Naive thymus-derived CD4-positive, alpha-beta T cell (primary cell): ENCODE measurements at regions not wholly inside any gene's neighbourhood (a gene's known extent, or its start where the extent isn't known, plus 50 kb on each side); places are given as distances from the start of the nearest gene placed in this dataset.

Experiments
- ATAC-seq: fragments of 150-1000 bp; cut with Tn5 transposase; 2 replicates; pipeline ENCODE4 v1.10.0; 2021; ENCODE audit warnings: mild to moderate bottlenecking, moderate library complexity
- CTCF ChIA-PET: fragments of 350-600 bp; sonication (Branson Sonifier 250); formaldehyde crosslinking; loops from one replicate; lab custom pipeline; 2021; ENCODE audit warnings: antibody characterized with exemption; lab: Charles Lee
- POLR2A ChIA-PET: fragments of 350-600 bp; sonication (Branson Sonifier 250); formaldehyde crosslinking; loops from one replicate; lab custom pipeline; 2021; ENCODE audit warnings: antibody characterized with exemption, inconsistent platforms; lab: Charles Lee
- DNase-seq, 9 donors: peaks; one replicate each; pipeline versions ENCODE4 v3.0.0 to v3.0.0-alpha.2; 2020 to 2022; ENCODE audit warnings: mixed read lengths in 1 of 9
- H3K27ac ChIP-seq: one replicate; pipeline ENCODE4 v1.7.0; 2013; ENCODE audit warnings: mild to moderate bottlenecking, low read depth, low read length, moderate library complexity
- H3K27me3 ChIP-seq, 2 donors: one replicate each; pipeline ENCODE4 v1.7.0; 2013; ENCODE audit warnings: low read length in 2 of 2, mild to moderate bottlenecking in 2 of 2, moderate library complexity in 2 of 2; ENCODE audit not compliant: control insufficient read depth in 2 of 2, insufficient read depth in 2 of 2
- H3K36me3 ChIP-seq, 3 experiments: 1 replicate in 2 of 3; 2 replicates in 1 of 3; pipeline ENCODE4 v1.7.0; 2013; ENCODE audit warnings: low read length in 3 of 3, mild to moderate bottlenecking in 3 of 3, moderate library complexity in 1 of 3; ENCODE audit not compliant: insufficient read depth in 3 of 3, control insufficient read depth in 2 of 3
- H3K4me1 ChIP-seq, 2 donors: one replicate each; pipeline ENCODE4 v1.7.0; 2013; ENCODE audit warnings: low read length in 2 of 2, mild to moderate bottlenecking in 2 of 2, moderate library complexity in 1 of 2; ENCODE audit not compliant: control insufficient read depth in 2 of 2, insufficient read depth in 2 of 2
- H3K4me3 ChIP-seq: 2 replicates; pipeline ENCODE4 v1.7.0; 2013; ENCODE audit warnings: mild to moderate bottlenecking, low read length
- H3K9me3 ChIP-seq, 3 experiments: 1 replicate in 2 of 3; 2 replicates in 1 of 3; pipeline ENCODE4 v1.7.0; 2013; ENCODE audit warnings: low read length in 3 of 3; ENCODE audit not compliant: control insufficient read depth in 2 of 3
- H3K27ac Mint-ChIP-seq, 9 donors: one replicate each; pipeline ENCODE4 v1.8.0; 2020 to 2022; ENCODE audit warnings: mixed read lengths in 9 of 9, mild to moderate bottlenecking in 8 of 9, moderate library complexity in 5 of 9, inconsistent platforms in 2 of 9
- H3K27me3 Mint-ChIP-seq, 5 donors: one replicate each; pipeline ENCODE4 v1.8.0; 2021 to 2022; ENCODE audit warnings: mixed read lengths in 5 of 5, mild to moderate bottlenecking in 1 of 5
- H3K36me3 Mint-ChIP-seq, 5 donors: one replicate each; pipeline ENCODE4 v1.8.0; 2020 to 2022; ENCODE audit warnings: mixed read lengths in 5 of 5, mild to moderate bottlenecking in 3 of 5, inconsistent platforms in 1 of 5
- H3K4me1 Mint-ChIP-seq, 7 donors: one replicate each; pipeline ENCODE4 v1.8.0; 2020 to 2022; ENCODE audit warnings: mixed read lengths in 7 of 7, mild to moderate bottlenecking in 3 of 7, inconsistent platforms in 1 of 7
- H3K4me3 Mint-ChIP-seq, 10 donors: one replicate each; pipeline ENCODE4 v1.8.0; 2020 to 2022; ENCODE audit warnings: mild to moderate bottlenecking in 10 of 10, mixed read lengths in 10 of 10, moderate library complexity in 6 of 10, inconsistent platforms in 2 of 10
- H3K9me3 Mint-ChIP-seq, 11 donors: one replicate each; pipeline ENCODE4 v1.8.0; 2020 to 2022; ENCODE audit warnings: mixed read lengths in 11 of 11, mild to moderate bottlenecking in 4 of 11, inconsistent platforms in 1 of 11, moderate library complexity in 1 of 11
- intact Hi-C, 2 donors: fragments of 100-400 bp; cut with micrococcal nuclease; formaldehyde crosslinking; loops; one replicate each; pipeline ENCODE4 v1.15.1; 2023

DNA sequence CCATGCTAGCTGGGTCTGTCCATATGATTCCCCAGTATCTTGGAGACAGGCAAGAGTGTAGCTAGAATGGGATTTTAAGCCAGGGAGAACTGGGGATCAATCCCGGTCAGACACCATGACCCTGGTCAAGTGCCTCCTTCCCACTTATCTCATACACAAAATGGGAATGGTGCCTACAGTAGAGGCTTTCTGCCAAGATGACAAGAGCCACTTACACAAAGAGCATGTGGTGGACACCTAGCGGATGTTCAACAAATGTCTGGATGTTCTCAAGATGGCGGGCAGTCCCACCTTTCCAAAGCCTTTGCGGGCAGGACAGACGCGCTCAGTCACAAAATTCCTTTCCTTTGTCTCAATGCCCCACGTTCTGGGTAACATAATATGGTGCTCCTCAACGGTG, 57.3 kb downstream of the MAF start:
- no peak overlapping the region for H3K27ac ChIP-seq
- intact Hi-C loops: no loop called here
- H3K36me3 ChIP-seq: no peaks in the 10 kb centered on the region
- Mint-ChIP-seq H3K4me1 (no peaks in the 10 kb centered on the region), H3K27me3 (peaks cover 4 to 12% (median 9%) of the 10 kb centered on the region in 5 donors), H3K36me3 (no peaks in the 10 kb centered on the region), H3K9me3 (peaks cover 0 to 6% (median 0%) of the 10 kb centered on the region in 11 donors), H3K27ac (no peak overlapping the region), H3K4me3 (no peak overlapping the region)
- no peaks in the 10 kb centered on the region for H3K9me3 ChIP-seq
- no peak for ATAC-seq
- CTCF ChIA-PET: no interaction called here
- no peak overlapping the region for H3K4me3 ChIP-seq
- H3K4me1 ChIP-seq: no peaks in the 10 kb centered on the region
- POLR2A ChIA-PET: no interaction called here
- DNase-seq: no peak
- no peaks in the 10 kb centered on the region for H3K27me3 ChIP-seq

DNA sequence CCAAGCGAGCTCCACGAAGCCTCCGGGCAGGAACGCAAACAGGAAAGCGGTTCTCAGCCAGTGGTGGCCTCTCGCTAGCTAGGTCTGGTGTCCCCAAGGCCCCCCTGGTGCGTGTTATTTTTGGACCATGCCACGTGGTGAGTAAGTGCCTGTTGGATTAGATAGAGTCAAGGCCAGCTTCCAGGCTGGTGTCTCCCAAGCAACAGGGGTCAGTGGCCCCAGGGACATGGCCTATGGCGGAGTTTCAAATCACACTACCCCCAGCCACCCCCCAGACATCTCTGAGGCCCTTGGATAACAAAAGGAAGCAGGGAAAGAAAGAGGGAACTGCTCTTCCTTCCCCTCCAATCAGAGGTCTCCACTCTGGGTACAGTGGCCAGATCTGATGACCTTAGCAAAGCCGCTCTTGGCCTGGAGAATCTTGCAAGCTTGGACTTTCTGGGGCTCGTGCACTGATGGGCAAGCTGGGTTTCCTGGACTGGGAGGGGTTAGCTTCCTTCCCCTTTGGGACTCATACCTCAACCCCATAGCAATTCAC, 58.2 kb downstream of the MAF start:
- CTCF ChIA-PET: no interaction called here
- no peak overlapping the region for H3K4me3 Mint-ChIP-seq
- intact Hi-C loops: no loop called here

DNA sequence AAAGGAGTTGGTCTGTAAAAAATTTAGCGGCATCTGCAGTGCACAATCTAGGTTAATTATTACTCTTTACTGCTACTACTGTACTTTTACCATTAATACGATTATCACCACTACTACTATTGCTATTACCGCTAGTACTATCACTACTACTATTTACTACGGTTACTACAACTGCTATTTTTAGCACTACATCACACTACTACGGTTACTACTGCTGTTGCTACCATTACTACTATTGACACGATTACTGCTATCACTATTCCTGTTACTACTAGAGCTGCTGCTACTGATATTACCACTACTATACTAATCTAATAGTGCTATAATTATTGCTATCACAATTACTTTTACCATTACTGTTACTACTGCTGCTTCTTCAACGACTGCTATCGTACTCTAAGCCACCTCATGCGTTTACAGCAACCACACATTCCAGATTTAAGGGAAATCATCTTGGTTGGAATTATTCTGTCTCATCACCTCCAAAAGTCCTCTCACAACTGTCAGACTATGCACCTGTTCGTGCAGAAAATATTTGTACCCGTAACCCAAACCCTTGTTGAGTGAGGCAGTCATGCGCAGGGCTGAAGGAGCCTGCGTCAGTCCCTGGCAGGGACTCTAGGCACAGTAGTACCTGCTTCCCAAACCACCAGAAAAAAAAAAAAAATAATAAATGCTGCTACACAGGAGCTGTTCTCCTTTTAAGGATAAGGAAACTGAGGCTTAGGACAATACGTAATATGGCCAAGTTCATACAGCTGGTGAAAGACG, 59.5 kb downstream of the MAF start:
- no peak overlapping the region for H3K4me3 ChIP-seq
- H3K4me1 Mint-ChIP-seq: no peaks in the 10 kb centered on the region
- H3K36me3 Mint-ChIP-seq: no peaks in the 10 kb centered on the region
- H3K9me3 ChIP-seq: no peaks in the 10 kb centered on the region
- intact Hi-C loops: no loop called here
- ChIA-PET POLR2A (no interaction called here), CTCF (no interaction called here)
- ATAC-seq (no peak), DNase-seq (no peak)
- no peaks in the 10 kb centered on the region for H3K36me3 ChIP-seq
- H3K9me3 Mint-ChIP-seq: peaks cover 0 to 6% (median 0%) of the 10 kb centered on the region in 11 donors
- no peak overlapping the region for H3K4me3 Mint-ChIP-seq
- no peaks in the 10 kb centered on the region for H3K27me3 ChIP-seq
- no peaks in the 10 kb centered on the region for H3K4me1 ChIP-seq
- no peak overlapping the region for H3K27ac Mint-ChIP-seq
- H3K27me3 Mint-ChIP-seq: peaks cover 0 to 9% (median 4%) of the 10 kb centered on the region in 5 donors
- H3K27ac ChIP-seq: no peak overlapping the region

More for the DNA sequence above, 58.2 kb downstream of the MAF start:
- no peaks in the 10 kb centered on the region for H3K4me1 Mint-ChIP-seq
- Histone ChIP-seq H3K4me1 (no peaks in the 10 kb centered on the region), H3K27ac (no peak overlapping the region), H3K27me3 (no peaks in the 10 kb centered on the region), H3K4me3 (no peak overlapping the region), H3K9me3 (no peaks in the 10 kb centered on the region), H3K36me3 (no peaks in the 10 kb centered on the region)
- DNase-seq: no peak
- POLR2A ChIA-PET: no interaction called here
- ATAC-seq: no peak
- H3K36me3 Mint-ChIP-seq: no peaks in the 10 kb centered on the region
- peaks cover 0 to 6% (median 0%) of the 10 kb centered on the region in 11 donors for H3K9me3 Mint-ChIP-seq
- H3K27me3 Mint-ChIP-seq: peaks cover 4 to 9% (median 8%) of the 10 kb centered on the region in 5 donors
- no peak overlapping the region for H3K27ac Mint-ChIP-seq

DNA sequence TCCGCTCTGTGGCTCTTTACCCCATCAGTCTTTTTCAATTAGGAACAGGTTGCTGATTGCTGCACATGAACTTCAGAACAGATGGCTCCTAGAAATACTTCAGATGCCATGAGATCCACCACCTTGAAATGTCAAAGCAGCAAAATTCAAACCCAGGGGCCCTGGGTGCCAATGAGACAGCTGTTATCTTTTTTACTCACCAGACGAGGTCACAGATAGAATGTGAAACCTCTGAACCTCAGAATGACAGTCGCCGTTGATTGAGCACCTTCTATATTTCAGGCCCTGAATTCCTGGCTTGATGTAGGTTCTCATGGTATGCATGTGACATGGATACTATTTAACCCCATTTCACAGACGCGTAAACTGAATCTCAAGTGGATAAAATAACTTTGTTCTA, 63.0 kb downstream of the MAF start:
- Histone ChIP-seq H3K27ac (no peak overlapping the region), H3K4me3 (no peak overlapping the region), H3K36me3 (no peaks in the 10 kb centered on the region), H3K4me1 (no peaks in the 10 kb centered on the region), H3K27me3 (no peaks in the 10 kb centered on the region), H3K9me3 (no peaks in the 10 kb centered on the region)
- DNase-seq (no peak), ATAC-seq (no peak)
- Mint-ChIP-seq H3K27ac (no peak overlapping the region), H3K9me3 (no peaks in the 10 kb centered on the region), H3K4me3 (no peak overlapping the region), H3K4me1 (peaks cover 0 to 3% (median 0%) of the 10 kb centered on the region in 7 donors), H3K36me3 (no peaks in the 10 kb centered on the region), H3K27me3 (peaks cover 0 to 4% (median 0%) of the 10 kb centered on the region in 5 donors)
- ChIA-PET CTCF (no interaction called here), POLR2A (no interaction called here)
- intact Hi-C loops: no loop called here

DNA sequence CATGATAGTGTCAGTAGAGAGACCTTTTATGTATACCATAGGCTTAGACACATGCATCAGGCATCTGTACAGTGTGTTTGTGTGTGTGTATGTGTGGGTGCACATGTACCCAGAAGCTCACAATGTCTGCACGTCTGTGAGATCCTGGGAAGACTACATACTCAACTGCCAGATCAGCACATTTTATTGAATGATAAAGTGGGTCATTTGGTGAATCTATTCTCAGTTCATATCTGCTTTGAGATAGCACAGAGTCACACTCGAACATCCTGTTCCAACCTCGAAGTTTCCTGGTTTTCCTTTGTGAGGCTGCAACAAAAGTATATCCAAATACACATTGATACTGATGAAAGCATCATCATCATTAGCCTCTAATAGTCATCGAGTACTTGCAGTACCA, 63.6 kb downstream of the MAF start:
- no peaks in the 10 kb centered on the region for H3K36me3 Mint-ChIP-seq
- Histone ChIP-seq H3K36me3 (no peaks in the 10 kb centered on the region), H3K4me1 (no peaks in the 10 kb centered on the region), H3K27ac (no peak overlapping the region), H3K9me3 (no peaks in the 10 kb centered on the region), H3K27me3 (no peaks in the 10 kb centered on the region), H3K4me3 (no peak overlapping the region)
- no peak for ATAC-seq
- DNase-seq: no peak
- peaks cover 0 to 3% (median 0%) of the 10 kb centered on the region in 7 donors for H3K4me1 Mint-ChIP-seq
- POLR2A ChIA-PET: no interaction called here
- H3K9me3 Mint-ChIP-seq: no peaks in the 10 kb centered on the region
- intact Hi-C loops: no loop called here
- H3K27me3 Mint-ChIP-seq: peaks cover 0 to 4% (median 0%) of the 10 kb centered on the region in 5 donors
- no peak overlapping the region for H3K4me3 Mint-ChIP-seq
- no peak overlapping the region for H3K27ac Mint-ChIP-seq
- CTCF ChIA-PET: no interaction called here

DNA sequence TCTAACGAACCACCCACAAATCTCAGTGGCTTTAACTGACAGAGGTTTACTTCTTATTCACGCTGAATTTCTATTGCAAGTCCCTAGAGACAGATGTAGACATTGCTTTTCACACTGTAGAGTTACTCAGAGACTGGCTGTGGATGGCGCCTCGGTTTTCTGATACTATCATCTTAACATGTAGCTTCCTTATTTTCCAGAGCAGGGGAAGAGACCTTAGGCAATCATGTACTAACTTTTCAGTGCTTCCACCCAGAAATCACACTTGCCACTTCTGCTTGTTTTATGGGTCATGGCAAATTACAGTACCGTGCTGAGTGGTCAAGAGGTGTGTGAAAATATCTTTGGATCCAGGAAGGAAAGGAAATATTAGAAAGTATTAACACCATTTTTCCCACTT, 65.4 kb downstream of the MAF start:
- ATAC-seq: peak; percentile 46
- POLR2A ChIA-PET: no interaction called here
- CTCF ChIA-PET: no interaction called here

DNA sequence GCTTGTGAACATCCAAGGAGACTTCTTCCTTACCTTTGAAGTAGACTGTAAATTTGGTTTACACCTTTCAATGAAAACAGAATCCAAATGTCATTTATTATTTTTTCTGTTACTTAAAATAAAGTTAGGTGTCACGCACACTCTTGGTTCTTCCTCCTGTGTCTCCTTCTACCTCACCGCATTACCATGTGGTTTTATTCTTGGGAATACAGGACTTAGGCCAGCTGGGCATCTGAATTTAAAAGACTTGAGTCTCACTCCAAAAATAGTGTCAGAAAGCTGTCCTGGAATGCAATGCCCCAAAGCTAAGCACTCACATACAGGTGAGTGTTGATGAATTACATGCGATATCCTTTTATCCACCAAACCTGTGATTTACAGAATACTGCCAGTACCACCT, 66.4 kb downstream of the MAF start:
- no peak overlapping the region for H3K27ac Mint-ChIP-seq
- POLR2A ChIA-PET: no interaction called here
- no peak overlapping the region for H3K4me3 Mint-ChIP-seq
- intact Hi-C loops: no loop called here
- H3K36me3 Mint-ChIP-seq: no peaks in the 10 kb centered on the region
- CTCF ChIA-PET: no interaction called here
- Histone ChIP-seq H3K36me3 (no peaks in the 10 kb centered on the region), H3K4me3 (no peak overlapping the region), H3K4me1 (no peaks in the 10 kb centered on the region), H3K9me3 (no peaks in the 10 kb centered on the region), H3K27ac (no peak overlapping the region), H3K27me3 (no peaks in the 10 kb centered on the region)
- H3K27me3 Mint-ChIP-seq: peaks cover 0 to 4% (median 0%) of the 10 kb centered on the region in 5 donors
- DNase-seq (no peak), ATAC-seq (no peak)
- peaks cover 0 to 3% (median 0%) of the 10 kb centered on the region in 7 donors for H3K4me1 Mint-ChIP-seq
- H3K9me3 Mint-ChIP-seq: no peaks in the 10 kb centered on the region

More for the DNA sequence above, 65.4 kb downstream of the MAF start:
- no peaks in the 10 kb centered on the region for H3K36me3 ChIP-seq
- H3K4me3 Mint-ChIP-seq: no peak overlapping the region
- DNase-seq: no peak
- H3K9me3 Mint-ChIP-seq: no peaks in the 10 kb centered on the region
- H3K4me1 Mint-ChIP-seq: peaks cover 0 to 3% (median 0%) of the 10 kb centered on the region in 7 donors
- intact Hi-C loops: no loop called here
- peaks cover 0 to 4% (median 0%) of the 10 kb centered on the region in 5 donors for H3K27me3 Mint-ChIP-seq
- no peaks in the 10 kb centered on the region for H3K36me3 Mint-ChIP-seq
- H3K4me3 ChIP-seq: no peak overlapping the region
- H3K27ac ChIP-seq: no peak overlapping the region
- H3K27ac Mint-ChIP-seq: no peak overlapping the region
- no peaks in the 10 kb centered on the region for H3K27me3 ChIP-seq
- H3K9me3 ChIP-seq: no peaks in the 10 kb centered on the region
- no peaks in the 10 kb centered on the region for H3K4me1 ChIP-seq
